Embryonic facial prominence (tissue), 1 donor: ENCODE measurements at regions not wholly inside any gene's neighbourhood (a gene's known extent, or its start where the extent isn't known, plus 50 kb on each side); places are given as distances from the start of the nearest gene placed in this dataset.
"Not testable (repeated sequence)": the region's sequence is repeated elsewhere in the genome, so short reads cannot be mapped to it uniquely, and the experiment has no call there.

Experiments
- DNase-seq: peaks from one replicate; pipeline ENCODE4 v3.0.0-alpha.2; 2016; ENCODE audit errors: extremely low spot score

DNA sequence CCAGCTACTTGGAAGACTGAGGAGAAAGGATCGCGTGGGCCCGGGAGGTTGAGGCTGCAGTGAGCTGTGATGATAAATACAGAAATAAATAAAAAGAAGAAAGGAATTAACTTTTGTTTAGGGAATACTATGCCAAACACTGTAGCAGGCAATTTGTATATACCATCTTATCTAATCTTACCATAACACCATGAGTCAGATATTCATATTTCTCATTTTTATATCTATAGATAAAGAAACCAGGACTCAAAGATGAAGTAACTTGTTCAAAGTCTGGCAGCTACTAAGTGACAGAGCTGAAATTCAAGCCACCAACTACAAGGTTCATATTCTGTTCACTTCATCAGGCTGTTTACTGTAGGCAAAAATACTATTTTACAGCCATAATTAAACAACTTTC lies 119.2 kb upstream of the SLC39A10 start:
- DNase-seq, result no peak

DNA sequence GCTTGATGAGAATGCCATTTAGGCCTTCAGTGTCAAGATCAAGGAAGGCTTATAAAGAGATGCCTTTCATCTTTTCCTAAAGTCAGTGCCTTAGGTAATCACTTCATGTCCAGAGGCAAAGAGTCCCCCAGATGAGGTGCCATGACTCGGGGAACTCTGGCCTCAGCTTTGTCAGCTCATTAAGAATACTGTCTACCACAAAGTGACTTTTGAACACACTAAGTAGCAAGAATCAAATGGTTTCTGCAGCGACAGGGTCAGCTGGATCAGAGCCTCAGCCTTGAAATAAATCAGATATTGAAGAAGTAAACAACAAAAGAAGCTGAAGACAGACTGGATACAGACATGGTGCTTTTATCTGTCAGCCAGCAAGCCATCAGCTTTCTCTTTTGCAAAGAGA lies 120.1 kb upstream of the SLC39A10 start:
- DNase-seq, result no peak

DNA sequence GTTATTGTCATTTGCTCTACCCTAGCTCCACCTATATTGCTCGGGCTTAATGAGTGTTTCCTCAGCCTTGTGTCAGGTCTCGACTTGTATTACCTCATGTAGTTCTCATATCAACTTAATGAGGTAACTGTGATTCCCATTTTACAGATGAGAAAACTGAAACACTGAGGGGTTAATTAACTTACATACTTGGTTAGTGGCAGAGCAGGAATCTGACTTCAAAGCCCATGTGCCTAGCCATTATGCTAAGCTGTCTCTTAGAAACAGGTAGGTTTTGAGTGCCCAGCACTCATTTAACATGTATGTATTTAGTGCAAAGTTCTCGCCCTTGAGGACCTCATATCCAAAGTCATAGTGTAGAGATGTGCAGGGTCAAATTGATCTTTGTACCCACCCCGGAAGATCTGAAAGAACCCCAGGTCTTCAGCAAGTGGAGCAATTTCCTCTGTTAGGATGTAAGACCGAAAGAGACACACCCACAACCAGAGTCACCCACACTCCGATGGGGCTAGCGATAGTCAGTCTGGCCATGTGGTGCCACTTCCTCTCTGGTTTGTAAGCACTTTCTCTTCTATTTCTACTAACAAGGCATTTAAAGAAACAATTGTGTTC lies 121.0 kb upstream of the SLC39A10 start:
- DNase-seq, result no peak

DNA sequence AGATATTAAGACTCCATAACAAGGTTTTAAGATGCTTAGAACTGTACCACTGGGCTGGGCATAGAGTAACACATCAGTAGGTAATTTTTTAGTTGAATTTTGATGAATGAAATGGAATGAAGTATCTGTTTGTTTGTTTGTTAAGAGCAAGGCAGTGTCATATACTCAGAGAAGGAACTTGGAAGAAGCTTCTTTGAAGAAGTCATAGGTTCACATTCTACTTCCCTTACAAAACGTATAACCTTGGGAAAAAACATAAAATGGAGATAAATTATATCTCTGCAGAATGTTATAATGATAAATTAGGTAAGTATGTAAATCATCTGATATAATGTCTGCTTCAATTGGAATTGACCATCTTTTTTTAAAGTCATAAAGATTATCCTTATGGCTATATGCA lies 122.1 kb upstream of the SLC39A10 start:
- no peak for DNase-seq

DNA sequence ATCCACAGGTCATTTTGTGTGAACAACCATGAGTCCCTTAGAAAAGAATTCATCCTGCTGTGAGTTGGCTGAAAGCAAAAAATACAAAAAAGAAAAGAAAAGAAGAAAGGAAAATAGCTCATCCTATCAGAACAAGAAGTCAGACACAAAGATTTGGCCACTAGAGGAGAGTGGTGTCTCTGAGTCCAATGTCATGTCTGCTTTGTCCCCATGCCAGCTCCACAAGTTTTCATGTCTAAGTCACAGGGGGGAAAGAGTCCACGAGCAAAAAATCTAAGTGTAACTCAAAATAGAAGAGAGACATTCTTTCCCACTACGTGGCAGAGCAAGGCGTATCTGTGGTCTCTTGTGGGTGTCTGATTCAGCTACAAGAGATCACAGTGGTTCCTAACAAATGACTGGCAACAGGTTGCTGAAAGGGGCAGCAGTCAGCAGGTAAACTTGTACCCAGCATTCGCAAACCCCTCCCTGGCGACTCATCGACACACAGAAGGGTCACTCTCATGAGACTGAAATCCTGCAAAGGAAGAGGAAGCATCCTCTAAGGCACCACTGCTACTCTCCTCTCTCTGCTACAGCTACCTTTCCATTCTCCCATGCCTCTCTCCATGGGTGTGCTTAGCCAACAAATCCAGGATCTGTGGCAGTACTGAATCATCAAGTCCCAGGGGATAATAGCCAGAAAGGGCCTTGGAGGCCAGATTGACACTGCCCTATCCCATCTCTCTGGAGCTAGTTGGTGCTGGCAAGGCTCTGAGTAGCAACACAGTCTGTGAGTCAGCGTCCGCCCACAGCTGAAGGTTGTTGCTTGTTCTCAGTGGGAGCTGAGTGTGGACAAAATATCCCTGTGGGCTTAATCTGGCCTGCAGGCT lies 123.0 kb upstream of the SLC39A10 start:
- DNase-seq, result no peak

DNA sequence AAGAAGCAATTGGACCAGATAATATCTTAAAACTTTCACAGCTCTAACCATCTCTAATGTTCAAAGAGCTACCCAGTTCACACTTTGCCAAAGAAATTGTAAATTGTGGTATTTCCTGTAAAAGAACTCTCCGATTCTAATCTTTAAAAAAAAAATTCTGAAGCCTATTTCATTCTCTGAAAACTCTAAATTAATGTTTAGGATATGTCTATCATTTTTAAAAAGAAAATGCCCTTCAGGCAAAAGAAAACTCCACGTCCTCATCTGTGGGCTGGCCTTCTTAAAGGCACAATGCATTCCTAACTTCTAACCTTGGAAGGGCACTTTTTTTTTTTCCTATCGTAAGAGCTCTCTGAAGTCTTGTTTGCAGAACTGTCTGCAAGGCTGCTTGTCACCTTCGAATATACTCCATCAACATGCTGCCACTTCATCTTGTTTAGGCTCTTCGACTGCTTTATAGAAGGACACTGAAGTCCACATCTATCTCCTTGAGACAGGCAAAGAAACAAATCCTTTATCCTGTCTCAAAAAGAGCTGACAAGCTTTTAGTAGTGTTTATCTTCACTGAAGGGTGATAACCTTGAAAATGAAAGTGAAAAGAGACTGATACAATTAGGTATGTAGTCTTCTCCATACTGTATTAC lies 124.3 kb upstream of the SLC39A10 start:
- no peak for DNase-seq

DNA sequence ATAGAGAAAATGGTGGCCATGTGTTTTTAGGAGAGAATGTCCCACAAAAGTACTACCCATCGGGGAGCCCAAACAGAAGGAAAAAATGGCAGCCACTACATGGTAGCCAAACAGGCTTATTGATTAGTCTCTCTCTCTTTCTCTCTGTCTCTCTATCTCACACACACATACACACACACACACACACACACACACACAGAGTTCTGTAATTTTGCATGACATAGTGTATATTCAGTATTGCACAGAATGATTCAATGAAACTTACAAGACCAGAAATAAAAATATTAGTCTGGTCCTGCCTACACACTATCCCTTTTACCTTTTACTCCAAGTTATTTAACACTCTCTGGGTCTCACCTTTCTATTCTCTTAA lies 124.8 kb upstream of the SLC39A10 start:
- DNase-seq, result no peak

DNA sequence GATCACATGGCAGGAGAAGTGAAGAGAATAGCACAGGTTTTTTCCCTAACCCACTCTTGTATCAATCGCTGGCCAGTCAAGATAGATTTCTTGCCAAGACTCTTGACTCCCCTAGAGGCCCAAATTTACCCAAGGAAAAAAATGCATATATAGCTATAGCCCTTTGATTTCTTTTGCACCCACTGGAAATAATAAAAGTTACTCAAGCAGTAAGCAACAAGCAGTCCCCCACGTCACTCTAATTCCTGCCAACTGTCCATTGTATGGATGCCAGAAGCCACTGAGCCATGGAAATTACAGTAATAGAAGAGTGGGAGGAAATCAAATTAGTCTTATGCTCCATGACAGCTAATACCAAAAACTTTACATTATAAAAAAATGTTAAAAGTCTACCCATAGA lies 125.3 kb upstream of the SLC39A10 start:
- DNase-seq, result no peak

DNA sequence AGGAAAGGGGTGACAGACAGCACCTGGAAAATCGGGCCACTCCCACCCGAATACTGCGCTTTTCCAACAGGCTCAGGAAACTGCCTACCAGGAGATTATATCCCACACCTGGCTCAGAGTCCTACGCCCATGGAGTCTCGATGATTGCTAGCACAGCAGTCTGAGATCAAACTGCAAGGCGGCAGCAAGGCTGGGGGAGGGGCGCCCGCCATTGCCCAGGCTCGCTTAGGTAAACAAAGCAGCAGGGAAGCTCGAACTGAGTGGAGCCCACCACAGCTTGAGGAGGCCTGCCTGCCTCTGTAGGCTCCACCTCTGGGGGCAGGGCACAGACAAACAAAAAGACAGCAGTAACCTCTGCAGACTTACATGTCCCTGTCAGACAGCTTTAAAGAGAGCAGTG lies 133.8 kb upstream of the SLC39A10 start:
- DNase-seq, result not testable (repeated sequence)

DNA sequence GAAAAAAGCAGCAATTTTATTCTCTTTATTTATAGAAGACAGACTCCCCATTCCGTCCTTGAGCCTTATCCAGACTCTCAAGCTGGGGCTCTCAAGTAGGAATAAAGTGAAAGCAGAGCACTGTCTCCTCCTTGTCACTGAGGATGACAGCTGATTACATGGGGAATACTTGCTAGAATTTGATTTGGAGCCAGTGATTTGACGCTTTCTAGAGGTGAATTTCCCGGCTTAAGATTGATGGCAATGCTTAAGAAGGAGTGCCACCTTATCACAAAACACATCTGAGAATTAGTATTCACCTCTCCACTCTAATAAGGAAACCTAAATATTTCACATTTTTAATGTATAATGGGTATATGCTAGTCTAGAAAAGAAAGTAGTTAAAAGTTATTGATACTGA lies 135.4 kb upstream of the SLC39A10 start:
- DNase-seq, result no peak

DNA sequence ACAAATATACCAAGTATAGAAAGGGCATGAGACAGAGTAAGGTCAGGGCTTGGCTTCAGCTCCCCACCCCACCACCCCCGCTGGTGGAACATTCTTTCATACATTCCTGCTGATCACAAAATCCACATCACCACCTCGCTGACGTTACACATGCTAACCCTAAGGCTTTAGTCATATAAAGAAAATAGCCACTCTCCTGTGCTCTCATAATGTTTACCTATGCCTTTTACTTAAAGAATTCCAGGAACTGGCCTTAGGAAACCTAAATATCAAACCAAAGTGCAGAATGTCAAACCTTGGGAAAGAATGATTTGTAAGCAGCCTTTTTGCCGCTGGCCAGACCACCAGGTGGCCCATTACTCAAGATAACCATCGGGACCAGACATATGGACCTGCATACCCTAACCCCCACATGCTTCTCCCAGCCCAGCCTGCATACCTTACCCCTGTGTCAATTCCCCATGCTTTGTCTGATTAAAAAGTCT lies 136.3 kb upstream of the SLC39A10 start:
- no peak for DNase-seq

DNA sequence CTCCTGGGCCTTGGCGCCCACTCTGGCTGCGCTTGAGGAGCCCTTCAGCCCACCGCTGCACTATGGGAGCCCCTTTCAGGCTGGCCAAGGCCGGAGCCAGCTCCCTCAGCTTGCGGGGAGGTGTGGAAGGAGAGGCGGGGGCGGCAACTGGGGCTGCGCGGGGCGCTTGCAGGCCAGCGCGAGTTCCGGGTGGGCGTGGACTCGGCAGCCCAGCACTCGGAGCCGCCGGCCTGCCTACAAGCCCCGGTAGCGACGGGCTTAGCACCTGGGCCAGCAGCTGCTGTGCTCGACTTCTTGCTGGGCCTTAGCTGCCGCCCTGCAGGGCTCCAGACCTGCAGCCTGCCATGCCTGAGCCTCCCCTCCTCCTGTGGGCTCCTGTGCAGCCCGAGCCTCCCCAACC lies 141.5 kb upstream of the SLC39A10 start:
- DNase-seq, result no peak

DNA sequence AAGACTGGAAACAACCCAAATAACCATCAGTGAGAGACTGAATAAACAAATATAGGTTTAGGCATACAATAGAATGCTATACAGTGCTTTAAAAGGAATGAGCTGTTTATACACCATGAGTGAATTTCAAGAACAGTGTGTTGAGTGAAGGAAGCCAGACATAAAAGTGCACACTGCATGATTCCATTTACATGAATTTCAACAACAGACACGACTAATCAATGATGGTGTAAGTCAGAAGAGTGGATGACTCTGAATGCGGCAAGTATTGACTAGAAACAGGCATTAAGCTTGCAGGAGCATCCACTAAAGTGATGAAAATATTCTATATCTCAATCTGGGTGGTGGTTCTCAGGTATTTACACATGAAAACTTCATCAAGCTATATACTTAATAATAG lies 142.7 kb upstream of the SLC39A10 start:
- no peak for DNase-seq

DNA sequence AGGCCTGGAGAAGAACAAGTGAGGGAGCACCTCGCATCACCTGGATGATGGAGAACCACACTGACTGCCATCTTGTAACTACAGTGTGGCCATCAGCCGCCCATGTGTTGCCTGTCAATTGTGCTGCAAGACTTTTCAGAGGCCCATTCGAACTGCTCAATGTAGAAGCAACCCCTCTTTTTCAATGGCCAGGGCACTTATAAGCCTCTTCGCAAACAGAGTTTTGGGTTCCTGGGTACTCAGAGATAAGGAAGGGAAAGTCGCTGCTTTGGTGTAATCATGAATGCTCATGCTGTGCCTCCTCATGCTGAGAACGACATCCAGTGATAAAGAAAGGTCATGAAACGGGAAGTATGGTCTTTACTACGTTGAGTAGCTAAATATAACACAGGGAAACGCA lies 143.9 kb upstream of the SLC39A10 start:
- DNase-seq, result no peak

DNA sequence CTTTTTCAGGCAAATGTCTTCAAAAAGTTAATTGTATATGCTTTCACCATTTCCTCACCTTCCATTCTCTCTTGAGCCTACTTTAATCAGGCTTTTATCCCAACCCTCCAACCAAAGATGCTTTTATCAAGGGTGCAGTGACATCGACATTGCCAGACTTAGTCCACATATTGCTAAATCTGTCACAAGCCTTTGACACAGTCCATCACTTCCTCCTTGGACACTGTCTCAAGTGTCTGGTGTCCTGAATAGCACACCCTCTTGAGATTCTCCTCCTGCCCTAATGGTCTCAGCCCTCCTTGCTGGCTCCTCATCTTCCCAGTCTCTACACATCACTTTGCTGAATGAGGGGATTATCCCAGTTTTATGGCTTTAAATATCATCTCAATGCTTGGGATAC lies 147.5 kb upstream of the SLC39A10 start:
- DNase-seq, result no peak

DNA sequence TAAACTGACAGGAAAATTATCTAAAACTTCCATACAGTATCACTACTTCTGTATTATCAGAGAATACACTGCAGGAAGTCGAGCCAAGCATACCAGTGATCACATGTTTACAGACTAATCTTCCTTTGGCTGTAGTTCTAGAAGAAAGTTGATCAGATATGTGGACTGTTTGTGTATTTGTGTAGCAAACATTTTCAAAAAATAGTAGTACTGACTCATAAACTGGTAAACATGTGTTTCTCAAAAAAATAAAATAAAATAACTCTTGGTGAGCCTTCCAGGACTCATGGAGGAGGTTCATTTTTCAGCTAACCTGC lies 148.9 kb upstream of the SLC39A10 start:
- DNase-seq, result no peak

DNA sequence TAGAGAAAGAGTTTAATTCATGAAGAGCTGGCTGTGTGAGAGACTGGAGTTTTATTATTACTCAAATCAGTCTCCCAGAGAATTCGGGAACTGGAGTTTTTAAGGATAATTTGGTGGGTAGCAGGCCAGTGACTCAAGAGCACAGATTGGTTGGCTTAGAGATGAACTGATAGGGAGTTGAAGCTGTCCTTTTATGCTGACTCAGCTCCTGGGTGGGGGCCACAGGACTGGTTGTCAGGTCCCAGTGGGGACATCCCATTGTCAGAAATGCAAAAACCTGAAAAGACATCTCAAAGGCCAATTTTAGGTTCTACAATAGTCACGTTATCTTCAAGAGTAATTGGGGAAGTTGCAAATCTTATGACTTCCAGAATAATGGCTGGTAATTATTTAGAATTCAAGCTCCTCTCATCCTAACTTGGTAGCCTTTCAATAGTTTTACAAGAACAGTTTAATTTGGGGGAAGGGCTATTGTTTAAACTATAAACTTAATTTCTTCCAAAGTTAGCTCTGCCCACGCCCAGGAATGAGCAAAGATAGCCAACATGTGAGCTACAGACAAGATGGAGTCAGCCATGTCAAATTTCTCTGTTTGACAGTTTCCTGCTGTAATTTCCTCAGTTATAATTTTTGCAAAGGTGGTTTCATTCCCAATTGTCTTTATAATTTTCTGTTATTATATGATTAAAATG lies 149.4 kb upstream of the SLC39A10 start:
- no peak for DNase-seq

DNA sequence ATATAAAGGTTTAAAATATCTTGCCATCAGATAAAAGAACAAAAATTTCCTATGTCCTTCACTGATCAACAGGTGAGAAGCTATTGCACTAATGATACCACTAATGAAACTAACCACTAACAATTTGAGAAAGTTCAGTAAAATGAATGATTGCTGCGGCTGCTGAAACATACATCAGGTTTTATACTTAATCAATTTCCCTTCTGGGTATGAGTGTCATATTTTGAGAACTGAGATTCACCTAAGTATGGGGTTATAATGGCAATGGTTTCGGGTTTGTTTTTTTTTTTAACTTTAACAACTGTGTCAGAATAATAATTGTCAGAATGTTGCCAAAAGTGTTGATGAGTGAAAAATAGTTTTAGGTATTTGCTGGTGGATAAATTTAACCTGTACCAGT lies 151.3 kb upstream of the SLC39A10 start:
- DNase-seq, result no peak

DNA sequence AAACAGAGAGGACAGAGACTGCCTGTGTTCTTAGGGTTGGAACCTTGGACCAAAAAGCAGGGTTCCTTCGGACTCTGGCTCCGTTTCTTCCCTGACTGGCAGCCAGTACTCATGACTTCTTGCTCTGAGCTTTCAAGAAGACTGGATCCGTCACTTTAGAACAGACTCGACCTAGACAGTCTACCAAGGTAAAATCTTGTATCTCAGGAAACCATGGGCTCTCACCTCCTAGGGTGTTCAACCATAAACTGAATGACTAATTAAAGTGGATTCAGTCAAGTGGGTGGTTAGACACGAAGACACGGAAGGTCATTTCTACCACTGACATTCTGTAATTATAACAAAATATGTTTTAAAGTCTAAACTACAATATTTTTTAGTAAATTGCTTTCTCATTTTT lies 153.8 kb upstream of the SLC39A10 start:
- DNase-seq, result no peak

DNA sequence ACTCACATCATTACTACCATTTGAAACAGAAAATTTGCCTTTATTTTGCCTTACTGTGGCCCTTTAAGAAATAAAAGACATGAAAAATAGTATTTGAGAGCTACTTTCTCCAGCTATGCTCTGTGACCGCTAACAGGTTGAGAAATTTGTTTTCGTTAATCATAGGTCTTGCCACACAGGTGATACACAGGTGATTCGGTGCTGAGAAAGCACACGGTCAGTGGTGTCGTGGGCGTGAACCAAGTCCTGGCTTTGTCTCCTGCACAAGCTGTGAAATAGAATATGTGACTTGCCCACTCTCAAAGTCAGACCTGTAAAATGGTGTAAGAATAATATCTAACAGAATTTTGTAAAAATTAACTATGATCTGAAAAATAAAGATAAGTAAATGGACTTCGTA lies 155.3 kb upstream of the SLC39A10 start:
- no peak for DNase-seq

DNA sequence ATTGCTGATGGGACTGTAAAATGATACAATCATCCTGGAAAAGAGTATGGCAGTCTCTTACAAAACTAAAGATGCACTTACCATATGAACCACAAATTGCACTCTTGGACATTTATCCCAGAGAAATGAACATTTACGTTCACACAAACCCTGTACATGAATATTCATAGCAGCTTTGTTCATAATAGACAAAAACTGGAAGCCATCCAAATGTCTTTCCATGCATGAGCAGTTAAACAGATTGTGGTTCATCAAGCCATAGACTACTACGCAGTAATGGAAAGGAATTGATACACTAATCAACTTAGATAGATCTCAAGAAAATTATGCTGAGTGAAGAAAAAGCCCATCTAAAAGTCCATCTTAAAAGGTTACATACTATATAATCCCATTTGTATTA lies 156.1 kb upstream of the SLC39A10 start:
- DNase-seq, result no peak

DNA sequence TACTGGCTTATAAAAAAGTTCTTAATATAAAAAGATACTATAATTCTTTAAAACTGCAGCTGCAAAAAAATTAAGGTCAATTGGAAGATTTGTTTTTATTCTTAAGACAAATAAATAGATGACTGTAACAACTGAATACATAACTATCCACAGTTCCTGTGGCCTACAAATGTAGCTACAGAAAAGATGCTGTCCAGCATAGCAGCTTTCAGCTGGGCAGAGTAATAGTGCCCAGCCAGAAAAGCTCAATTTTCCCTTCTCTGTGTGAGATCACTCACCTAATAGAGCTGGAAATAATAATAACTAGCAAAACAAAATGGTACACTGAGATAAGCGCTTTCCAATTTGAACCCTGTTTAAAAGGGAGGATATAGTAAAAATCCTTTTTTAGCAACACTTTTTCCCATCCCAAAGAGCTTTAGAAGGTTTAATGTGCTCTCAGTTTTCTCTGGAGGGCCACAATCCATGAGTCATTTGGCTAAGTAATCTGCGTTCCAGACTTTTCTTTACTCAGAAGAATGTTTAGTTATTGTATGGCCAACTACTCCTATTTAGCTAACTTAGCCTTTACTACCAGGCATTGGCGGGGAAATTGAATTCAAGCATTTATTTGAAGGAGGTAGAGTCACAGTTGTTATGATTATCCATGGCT lies 158.1 kb upstream of the SLC39A10 start:
- DNase-seq, result no peak
